ENCODE measurements at regions not wholly inside any gene's neighbourhood (a gene's known extent, or its start where the extent isn't known, plus 50 kb on each side); places are given as distances from the start of the nearest gene placed in this dataset.

GRCh38 chr7:152512706-152513105 lies 76.9 kb upstream of the KMT2C start (continued):
- TF ChIP-seq REST (IDR thresholded peaks at IDR 0.05; ENCODE audit: borderline replicate concordance in 1 of 2, low read depth in 1 of 2, low read length in 2 of 2) (no peak), NFYB (CRISPR knock-in tag; IDR thresholded peaks at IDR 0.05) (no peak), ZNF251 (CRISPR knock-in tag; IDR thresholded peaks at IDR 0.05) (no peak), GLI4 (CRISPR knock-in tag; IDR thresholded peaks at IDR 0.05; ENCODE audit: borderline replicate concordance) (no peak), ZNF574 (CRISPR knock-in tag; IDR thresholded peaks at IDR 0.05) (no peak), THAP7 (CRISPR knock-in tag; IDR thresholded peaks at IDR 0.05) (no peak)
